ENCODE measurements at regions not wholly inside any gene's neighbourhood (a gene's known extent, or its start where the extent isn't known, plus 50 kb on each side); places are given as distances from the start of the nearest gene placed in this dataset.

DNA sequence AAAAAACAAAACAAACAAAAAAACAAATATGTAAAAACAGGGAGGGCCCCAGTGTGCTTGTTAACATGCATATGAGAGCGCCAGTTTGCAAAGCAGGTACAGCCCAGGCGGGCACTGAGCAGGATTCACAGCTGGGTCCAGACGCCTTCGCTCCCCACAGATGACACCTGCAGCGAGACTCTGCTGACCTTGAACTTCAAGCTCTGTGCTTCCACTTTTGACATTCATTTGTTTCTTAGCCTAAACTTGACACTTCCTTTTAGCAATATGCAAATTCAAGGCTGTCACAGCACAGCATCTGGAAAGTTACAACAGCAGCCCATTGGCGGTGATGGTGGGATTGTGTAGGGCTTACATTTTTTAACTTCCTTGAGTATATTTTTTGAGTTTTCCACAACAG, 88.8 kb upstream of the TNS3 start:
- TF ChIP-seq, protein P1, sequence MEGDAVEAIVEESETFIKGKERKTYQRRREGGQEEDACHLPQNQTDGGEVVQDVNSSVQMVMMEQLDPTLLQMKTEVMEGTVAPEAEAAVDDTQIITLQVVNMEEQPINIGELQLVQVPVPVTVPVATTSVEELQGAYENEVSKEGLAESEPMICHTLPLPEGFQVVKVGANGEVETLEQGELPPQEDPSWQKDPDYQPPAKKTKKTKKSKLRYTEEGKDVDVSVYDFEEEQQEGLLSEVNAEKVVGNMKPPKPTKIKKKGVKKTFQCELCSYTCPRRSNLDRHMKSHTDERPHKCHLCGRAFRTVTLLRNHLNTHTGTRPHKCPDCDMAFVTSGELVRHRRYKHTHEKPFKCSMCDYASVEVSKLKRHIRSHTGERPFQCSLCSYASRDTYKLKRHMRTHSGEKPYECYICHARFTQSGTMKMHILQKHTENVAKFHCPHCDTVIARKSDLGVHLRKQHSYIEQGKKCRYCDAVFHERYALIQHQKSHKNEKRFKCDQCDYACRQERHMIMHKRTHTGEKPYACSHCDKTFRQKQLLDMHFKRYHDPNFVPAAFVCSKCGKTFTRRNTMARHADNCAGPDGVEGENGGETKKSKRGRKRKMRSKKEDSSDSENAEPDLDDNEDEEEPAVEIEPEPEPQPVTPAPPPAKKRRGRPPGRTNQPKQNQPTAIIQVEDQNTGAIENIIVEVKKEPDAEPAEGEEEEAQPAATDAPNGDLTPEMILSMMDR (IDR thresholded peaks at IDR 0.05; ENCODE audit: insufficient read depth, low read length) = no peak
- no peak for TF ChIP-seq GABPA (IDR thresholded peaks at IDR 0.05; ENCODE audit: low read depth)
- TF ChIP-seq, protein P2, sequence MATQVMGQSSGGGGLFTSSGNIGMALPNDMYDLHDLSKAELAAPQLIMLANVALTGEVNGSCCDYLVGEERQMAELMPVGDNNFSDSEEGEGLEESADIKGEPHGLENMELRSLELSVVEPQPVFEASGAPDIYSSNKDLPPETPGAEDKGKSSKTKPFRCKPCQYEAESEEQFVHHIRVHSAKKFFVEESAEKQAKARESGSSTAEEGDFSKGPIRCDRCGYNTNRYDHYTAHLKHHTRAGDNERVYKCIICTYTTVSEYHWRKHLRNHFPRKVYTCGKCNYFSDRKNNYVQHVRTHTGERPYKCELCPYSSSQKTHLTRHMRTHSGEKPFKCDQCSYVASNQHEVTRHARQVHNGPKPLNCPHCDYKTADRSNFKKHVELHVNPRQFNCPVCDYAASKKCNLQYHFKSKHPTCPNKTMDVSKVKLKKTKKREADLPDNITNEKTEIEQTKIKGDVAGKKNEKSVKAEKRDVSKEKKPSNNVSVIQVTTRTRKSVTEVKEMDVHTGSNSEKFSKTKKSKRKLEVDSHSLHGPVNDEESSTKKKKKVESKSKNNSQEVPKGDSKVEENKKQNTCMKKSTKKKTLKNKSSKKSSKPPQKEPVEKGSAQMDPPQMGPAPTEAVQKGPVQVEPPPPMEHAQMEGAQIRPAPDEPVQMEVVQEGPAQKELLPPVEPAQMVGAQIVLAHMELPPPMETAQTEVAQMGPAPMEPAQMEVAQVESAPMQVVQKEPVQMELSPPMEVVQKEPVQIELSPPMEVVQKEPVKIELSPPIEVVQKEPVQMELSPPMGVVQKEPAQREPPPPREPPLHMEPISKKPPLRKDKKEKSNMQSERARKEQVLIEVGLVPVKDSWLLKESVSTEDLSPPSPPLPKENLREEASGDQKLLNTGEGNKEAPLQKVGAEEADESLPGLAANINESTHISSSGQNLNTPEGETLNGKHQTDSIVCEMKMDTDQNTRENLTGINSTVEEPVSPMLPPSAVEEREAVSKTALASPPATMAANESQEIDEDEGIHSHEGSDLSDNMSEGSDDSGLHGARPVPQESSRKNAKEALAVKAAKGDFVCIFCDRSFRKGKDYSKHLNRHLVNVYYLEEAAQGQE (IDR thresholded peaks at IDR 0.05; ENCODE audit: insufficient replicate concordance, low read depth) = no peak
- no peak for TF ChIP-seq POLR2AphosphoS5 (IDR thresholded peaks at IDR 0.05; ENCODE audit: low read depth)
- TF ChIP-seq SPI1 (IDR thresholded peaks at IDR 0.05; ENCODE audit: borderline replicate concordance, low read depth) = no peak

Data from HL-60 (cell line).